ENCODE measurements at regions not wholly inside any gene's neighbourhood (a gene's known extent, or its start where the extent isn't known, plus 50 kb on each side); places are given as distances from the start of the nearest gene placed in this dataset.

GRCh38 chr1:234891427-234891826, 237.2 kb downstream of the TOMM20 start:
- Mint-ChIP-seq H3K4me3 (no peak overlapping the region), H3K27ac (no peak overlapping the region), H3K27me3 (ENCODE audit: low read depth) (no peaks in the 10 kb centered on the region; the same call in 1 of the 2 replicates), H3K9me3 (no peaks in the 10 kb centered on the region), H3K4me1 (no peaks in the 10 kb centered on the region), H3K36me3 (ENCODE audit: insufficient read depth in 1 of 3, low read depth in 3 of 3) (no peaks in the 10 kb centered on the region)
- Histone ChIP-seq H2AK5ac (ENCODE audit: insufficient read length, low read length) (no peak overlapping the region), H3K56ac (ENCODE audit: insufficient read length, low read depth, low read length) (no peak overlapping the region), H3K27ac (ENCODE audit: insufficient read length, low read depth, low read length) (no peak overlapping the region), H4K8ac (replicated peaks; ENCODE audit: insufficient read length, low read depth, low read length) (no peak overlapping the region), H3K4me2 (ENCODE audit: insufficient read depth, insufficient read length, low read length) (no peak overlapping the region), H3K23ac (ENCODE audit: insufficient read length, low read depth, low read length) (no peak overlapping the region), H3K27me3 (ENCODE audit: insufficient read depth, low read length) (no peaks in the 10 kb centered on the region), H3K79me2 (ENCODE audit: insufficient read depth, low read length) (no peaks in the 10 kb centered on the region), H3K18ac (ENCODE audit: insufficient read length, low read depth, low read length) (no peak overlapping the region), H4K5ac (ENCODE audit: insufficient read length, low read depth, low read length) (no peak overlapping the region), H3K14ac (ENCODE audit: insufficient read depth, low read length) (no peak overlapping the region), H3K4me1 (ENCODE audit: insufficient read depth, low read length) (no peaks in the 10 kb centered on the region), H2BK5ac (ENCODE audit: insufficient read length, low read length) (no peak overlapping the region), H2BK12ac (ENCODE audit: insufficient read length, low read depth, low read length) (no peak overlapping the region), H3K9me3 (ENCODE audit: control insufficient read depth, low read depth, low read length) (no peaks in the 10 kb centered on the region), H3K4ac (ENCODE audit: low read depth, low read length) (no peak overlapping the region), H3T11ph (ENCODE audit: low read length) (no peak overlapping the region), H2BK15ac (ENCODE audit: low read depth, low read length) (no peak overlapping the region), H2BK20ac (ENCODE audit: low read depth, low read length, poor library complexity, severe bottlenecking) (no peak overlapping the region), H3K23me2 (ENCODE audit: insufficient read length, low read depth, low read length, poor library complexity, severe bottlenecking) (no peaks in the 10 kb centered on the region), H3K79me1 (ENCODE audit: insufficient read depth, low read depth, low read length, poor library complexity, severe bottlenecking) (no peaks in the 10 kb centered on the region), H4K91ac (ENCODE audit: insufficient read length, low read depth, low read length) (no peak overlapping the region), H3K9ac (ENCODE audit: extremely low read depth, insufficient read length, low read length) (no peak overlapping the region), H2BK120ac (ENCODE audit: low read depth, low read length, poor library complexity, severe bottlenecking) (no peak overlapping the region), H2AFZ (ENCODE audit: low read length) (no peak overlapping the region), H4K20me1 (ENCODE audit: control insufficient read depth, insufficient read depth, insufficient read length) (no peaks in the 10 kb centered on the region)
- DNase-seq: no peak
- no CpG with 5 or more reads among the region's 3 CpGs for WGBS (ENCODE audit: extremely low coverage, insufficient read length, low lambda C conversion rate)
- TF ChIP-seq CTCF (conservative IDR thresholded peaks at IDR 0.05): no peak

Measured in H9 (cell line).